ENCODE measurements at regions not wholly inside any gene's neighbourhood (a gene's known extent, or its start where the extent isn't known, plus 50 kb on each side); places are given as distances from the start of the nearest gene placed in this dataset.

GRCh38 chr3:148433665-148434064, 264.0 kb upstream of the AGTR1 start:
- Histone ChIP-seq H3K36me3 (ENCODE audit: control insufficient read depth, insufficient read depth, low read length) (no peaks in the 10 kb centered on the region), H3K4me3 (ENCODE audit: low read depth, low read length) (no peak overlapping the region), H3K27me3 (ENCODE audit: control insufficient read depth, insufficient read depth, low read length) (no peaks in the 10 kb centered on the region)
- DNase-seq (ENCODE audit: low read depth) (no peak), FAIRE-seq (no peak)
- TF ChIP-seq CTCF (IDR thresholded peaks at IDR 0.05; ENCODE audit: insufficient read depth, low read length, severe bottlenecking), result no peak

GRCh38 chr3:148435534-148435933, 262.2 kb upstream of the AGTR1 start:
- DNase-seq (ENCODE audit: low read depth) (no peak), FAIRE-seq (no peak)
- no peak overlapping the region for H3K4me3 ChIP-seq (ENCODE audit: low read depth, low read length)
- H3K27me3 ChIP-seq (ENCODE audit: control insufficient read depth, insufficient read depth, low read length), result no peaks in the 10 kb centered on the region
- H3K36me3 ChIP-seq (ENCODE audit: control insufficient read depth, insufficient read depth, low read length), result no peaks in the 10 kb centered on the region
- TF ChIP-seq CTCF (IDR thresholded peaks at IDR 0.05; ENCODE audit: insufficient read depth, low read length, severe bottlenecking), result no peak

- FAIRE-seq (no peak), DNase-seq (ENCODE audit: low read depth) (no peak)
- no peak for TF ChIP-seq CTCF (IDR thresholded peaks at IDR 0.05; ENCODE audit: insufficient read depth, low read length, severe bottlenecking)
- Histone ChIP-seq H3K4me3 (ENCODE audit: low read depth, low read length) (no peak overlapping the region), H3K36me3 (ENCODE audit: control insufficient read depth, insufficient read depth, low read length) (no peaks in the 10 kb centered on the region), H3K27me3 (ENCODE audit: control insufficient read depth, insufficient read depth, low read length) (no peaks in the 10 kb centered on the region)
Observed at GRCh38 chr3:148439254-148439822, 258.4 kb upstream of the AGTR1 start.

GRCh38 chr3:148441191-148441590, 256.5 kb upstream of the AGTR1 start:
- FAIRE-seq, result no peak

GRCh38 chr3:148450819-148451218, 246.9 kb upstream of the AGTR1 start:
- no peak for DNase-seq (ENCODE audit: low read depth)
- Histone ChIP-seq H3K36me3 (ENCODE audit: control insufficient read depth, insufficient read depth, low read length) (no peaks in the 10 kb centered on the region), H3K4me3 (ENCODE audit: low read depth, low read length) (no peak overlapping the region), H3K27me3 (ENCODE audit: control insufficient read depth, insufficient read depth, low read length) (no peaks in the 10 kb centered on the region)
- FAIRE-seq, result no peak
- TF ChIP-seq CTCF (IDR thresholded peaks at IDR 0.05; ENCODE audit: insufficient read depth, low read length, severe bottlenecking), result no peak

More at GRCh38 chr3:148441191-148441590, 256.5 kb upstream of the AGTR1 start:
- Histone ChIP-seq H3K36me3 (ENCODE audit: control insufficient read depth, insufficient read depth, low read length) (no peaks in the 10 kb centered on the region), H3K27me3 (ENCODE audit: control insufficient read depth, insufficient read depth, low read length) (no peaks in the 10 kb centered on the region), H3K4me3 (ENCODE audit: low read depth, low read length) (no peak overlapping the region)
- no peak for DNase-seq (ENCODE audit: low read depth)
- no peak for TF ChIP-seq CTCF (IDR thresholded peaks at IDR 0.05; ENCODE audit: insufficient read depth, low read length, severe bottlenecking)

GRCh38 chr3:148451969-148452368, 245.7 kb upstream of the AGTR1 start:
- Histone ChIP-seq H3K27me3 (ENCODE audit: control insufficient read depth, insufficient read depth, low read length) (no peaks in the 10 kb centered on the region), H3K4me3 (ENCODE audit: low read depth, low read length) (no peak overlapping the region), H3K36me3 (ENCODE audit: control insufficient read depth, insufficient read depth, low read length) (no peaks in the 10 kb centered on the region)
- FAIRE-seq, result no peak
- DNase-seq (ENCODE audit: low read depth), result no peak
- no peak for TF ChIP-seq CTCF (IDR thresholded peaks at IDR 0.05; ENCODE audit: insufficient read depth, low read length, severe bottlenecking)
